ENCODE measurements at regions not wholly inside any gene's neighbourhood (a gene's known extent, or its start where the extent isn't known, plus 50 kb on each side); places are given as distances from the start of the nearest gene placed in this dataset.
"Not testable (repeated sequence)": the region's sequence is repeated elsewhere in the genome, so short reads cannot be mapped to it uniquely, and the experiment has no call there.

- Histone ChIP-seq H3K9me3 (ENCODE audit: control insufficient read depth, insufficient read depth, low read depth, low read length) (no peaks in the 10 kb centered on the region), H3K36me3 (ENCODE audit: control insufficient read depth, insufficient read depth, low read length) (no peaks in the 10 kb centered on the region), H3K79me2 (ENCODE audit: control insufficient read depth, insufficient read depth, low read length) (no peaks in the 10 kb centered on the region), H2AFZ (ENCODE audit: low read length) (no peak overlapping the region), H3K27ac (ENCODE audit: insufficient read depth, low read length) (no peak overlapping the region), H3K4me3 (replicated peaks in 1 of 4; ENCODE audit: control extremely low read depth in 1 of 4, insufficient read depth in 1 of 4, low read depth in 3 of 4, low read length in 4 of 4) (no peak overlapping the region), H3K9ac (ENCODE audit: insufficient read depth, low read length) (no peak overlapping the region), H3K27me3 (ENCODE audit: control insufficient read depth, insufficient read depth, low read length) (no peaks in the 10 kb centered on the region), H3K4me1 (ENCODE audit: control insufficient read depth, extremely low read depth, insufficient read depth, low read length) (no peaks in the 10 kb centered on the region), H3K4me2 (ENCODE audit: extremely low read depth, insufficient read depth, low read length) (no peak overlapping the region), H4K20me1 (ENCODE audit: control insufficient read depth, extremely low read depth, insufficient read depth, low read length) (no peaks in the 10 kb centered on the region)
- TF ChIP-seq, protein P1, sequence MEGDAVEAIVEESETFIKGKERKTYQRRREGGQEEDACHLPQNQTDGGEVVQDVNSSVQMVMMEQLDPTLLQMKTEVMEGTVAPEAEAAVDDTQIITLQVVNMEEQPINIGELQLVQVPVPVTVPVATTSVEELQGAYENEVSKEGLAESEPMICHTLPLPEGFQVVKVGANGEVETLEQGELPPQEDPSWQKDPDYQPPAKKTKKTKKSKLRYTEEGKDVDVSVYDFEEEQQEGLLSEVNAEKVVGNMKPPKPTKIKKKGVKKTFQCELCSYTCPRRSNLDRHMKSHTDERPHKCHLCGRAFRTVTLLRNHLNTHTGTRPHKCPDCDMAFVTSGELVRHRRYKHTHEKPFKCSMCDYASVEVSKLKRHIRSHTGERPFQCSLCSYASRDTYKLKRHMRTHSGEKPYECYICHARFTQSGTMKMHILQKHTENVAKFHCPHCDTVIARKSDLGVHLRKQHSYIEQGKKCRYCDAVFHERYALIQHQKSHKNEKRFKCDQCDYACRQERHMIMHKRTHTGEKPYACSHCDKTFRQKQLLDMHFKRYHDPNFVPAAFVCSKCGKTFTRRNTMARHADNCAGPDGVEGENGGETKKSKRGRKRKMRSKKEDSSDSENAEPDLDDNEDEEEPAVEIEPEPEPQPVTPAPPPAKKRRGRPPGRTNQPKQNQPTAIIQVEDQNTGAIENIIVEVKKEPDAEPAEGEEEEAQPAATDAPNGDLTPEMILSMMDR (conservative IDR thresholded peaks at IDR 0.05 in 1 of 2, IDR thresholded peaks at IDR 0.05 in 1 of 2; ENCODE audit: low read depth in 1 of 2, low read length in 2 of 2) = no peak
- TF ChIP-seq EZH2 (IDR thresholded peaks at IDR 0.05; ENCODE audit: low read length, missing control alignments) = no peak
- DNase-seq (ENCODE audit: low read depth in 2 of 2) = no peak
Observed at GRCh38 chrX:69055193-69055592, 110.1 kb downstream of the PJA1 start.

DNA sequence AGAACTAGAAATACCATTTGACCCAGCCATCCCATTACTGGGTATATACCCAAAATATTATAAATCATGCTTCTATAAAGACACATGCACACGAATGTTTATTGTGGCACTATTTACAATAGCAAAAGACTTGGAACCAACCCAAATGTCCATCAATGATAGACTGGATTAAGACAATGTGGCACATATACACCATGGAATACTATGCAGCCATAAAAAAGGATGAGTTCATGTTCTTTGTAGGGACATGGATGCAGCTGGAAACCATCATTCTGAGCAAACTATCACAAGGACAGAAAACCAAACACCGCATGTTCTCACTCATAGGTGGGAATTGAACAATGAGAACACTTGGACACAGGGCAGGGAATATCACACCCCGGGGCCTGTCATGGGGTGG is 110.8 kb downstream of the PJA1 start:
- H3K79me2 ChIP-seq (ENCODE audit: control insufficient read depth, insufficient read depth, low read length); H3K9ac ChIP-seq (ENCODE audit: insufficient read depth, low read length): not testable (repeated sequence)

GRCh38 chrX:69051901-69052300 is 113.4 kb downstream of the PJA1 start:
- Histone ChIP-seq H3K4me2 (ENCODE audit: extremely low read depth, insufficient read depth, low read length) (no peak overlapping the region), H3K27me3 (ENCODE audit: control insufficient read depth, insufficient read depth, low read length) (no peaks in the 10 kb centered on the region), H3K9ac (ENCODE audit: insufficient read depth, low read length) (no peak overlapping the region), H3K36me3 (ENCODE audit: control insufficient read depth, insufficient read depth, low read length) (no peaks in the 10 kb centered on the region), H4K20me1 (ENCODE audit: control insufficient read depth, extremely low read depth, insufficient read depth, low read length) (no peaks in the 10 kb centered on the region), H3K4me1 (ENCODE audit: control insufficient read depth, extremely low read depth, insufficient read depth, low read length) (no peaks in the 10 kb centered on the region), H3K79me2 (ENCODE audit: control insufficient read depth, insufficient read depth, low read length) (no peaks in the 10 kb centered on the region), H3K4me3 (replicated peaks in 1 of 4; ENCODE audit: control extremely low read depth in 1 of 4, insufficient read depth in 1 of 4, low read depth in 3 of 4, low read length in 4 of 4) (no peak overlapping the region), H2AFZ (ENCODE audit: low read length) (no peak overlapping the region), H3K27ac (ENCODE audit: insufficient read depth, low read length) (no peak overlapping the region), H3K9me3 (ENCODE audit: control insufficient read depth, insufficient read depth, low read depth, low read length) (no peaks in the 10 kb centered on the region)
- DNase-seq (ENCODE audit: low read depth in 2 of 2) = no peak
- no peak for TF ChIP-seq EZH2 (IDR thresholded peaks at IDR 0.05; ENCODE audit: low read length, missing control alignments)
- TF ChIP-seq, protein P1 (conservative IDR thresholded peaks at IDR 0.05 in 1 of 2, IDR thresholded peaks at IDR 0.05 in 1 of 2; ENCODE audit: low read depth in 1 of 2, low read length in 2 of 2) = no peak

More for the DNA sequence above, 110.8 kb downstream of the PJA1 start:
- H3K27ac ChIP-seq (ENCODE audit: insufficient read depth, low read length); H4K20me1 ChIP-seq (ENCODE audit: control insufficient read depth, extremely low read depth, insufficient read depth, low read length); H3K4me1 ChIP-seq (ENCODE audit: control insufficient read depth, extremely low read depth, insufficient read depth, low read length); H3K4me2 ChIP-seq (ENCODE audit: extremely low read depth, insufficient read depth, low read length); H3K27me3 ChIP-seq (ENCODE audit: control insufficient read depth, insufficient read depth, low read length); H3K4me3 ChIP-seq (replicated peaks in 1 of 4; ENCODE audit: control extremely low read depth in 1 of 4, insufficient read depth in 1 of 4, low read depth in 3 of 4, low read length in 4 of 4); H2AFZ ChIP-seq (ENCODE audit: low read length); H3K36me3 ChIP-seq (ENCODE audit: control insufficient read depth, insufficient read depth, low read length); H3K9me3 ChIP-seq (ENCODE audit: control insufficient read depth, insufficient read depth, low read depth, low read length); DNase-seq (ENCODE audit: low read depth in 2 of 2): not testable (repeated sequence)
